Stimulated activated CD4-positive, alpha-beta T cell treated with anti-CD3 and anti-CD28 coated beads, TNF-alpha, amount 100 ng/mL, for 1 hour (primary cell): ENCODE measurements at regions not wholly inside any gene's neighbourhood (a gene's known extent, or its start where the extent isn't known, plus 50 kb on each side); places are given as distances from the start of the nearest gene placed in this dataset.

Source experiments
- DNase-seq, 3 donors: peaks; one replicate each; pipeline ENCODE4 v3.0.0-alpha.2; 2020; ENCODE audit warnings: low read depth in 3 of 3, low spot score in 1 of 3

DNA sequence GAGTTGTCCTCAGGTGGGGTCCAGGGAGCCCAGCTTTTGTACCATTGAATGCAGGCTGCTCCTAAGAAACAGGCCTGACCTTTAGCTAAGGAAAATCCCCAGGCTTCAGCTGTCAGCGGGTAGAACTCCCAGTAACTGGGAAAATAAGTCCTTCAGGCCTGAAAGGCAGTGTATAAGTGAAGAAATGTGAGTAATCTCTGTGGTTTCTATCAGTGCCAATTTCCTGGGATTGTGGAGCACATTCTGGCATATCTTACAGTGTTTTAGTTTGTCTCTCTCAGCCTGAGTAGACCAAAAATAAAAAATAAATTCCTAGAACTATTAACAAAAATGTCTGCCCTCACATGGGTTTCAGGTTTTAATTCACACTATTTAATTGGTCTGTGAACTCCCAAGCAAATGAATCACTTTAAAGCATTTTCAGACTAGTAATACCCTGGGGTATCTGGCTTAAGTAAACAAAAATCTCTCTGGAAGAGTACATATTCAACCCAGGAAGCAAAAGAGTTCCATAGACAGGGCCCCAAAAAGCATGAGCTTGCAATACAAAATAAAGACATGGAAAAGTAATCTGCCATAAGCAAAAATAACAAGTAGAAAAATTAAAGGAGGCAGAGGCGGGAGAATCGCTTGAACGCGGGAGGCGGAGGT, 566.2 kb upstream of the NOX3 start:
- no peak for DNase-seq

DNA sequence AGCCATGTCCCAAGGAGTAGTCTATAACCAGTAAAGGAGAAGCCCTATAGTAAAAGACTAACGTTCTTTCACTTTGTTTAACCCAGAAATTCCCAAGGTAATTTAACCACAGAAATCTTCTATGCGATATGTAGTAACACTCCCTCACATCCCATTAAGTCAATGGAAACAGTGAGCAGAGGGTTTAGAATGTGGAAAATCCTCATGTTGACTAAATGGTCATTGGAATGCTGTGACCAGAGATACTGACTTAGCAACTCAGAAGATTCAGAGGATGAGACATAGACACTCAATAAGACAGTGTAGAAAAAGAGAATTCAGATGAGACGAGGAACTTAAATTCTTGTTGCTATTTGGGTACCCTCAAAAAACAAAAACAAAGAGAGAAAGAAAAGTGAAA, 562.2 kb upstream of the NOX3 start:
- DNase-seq = no peak

DNA sequence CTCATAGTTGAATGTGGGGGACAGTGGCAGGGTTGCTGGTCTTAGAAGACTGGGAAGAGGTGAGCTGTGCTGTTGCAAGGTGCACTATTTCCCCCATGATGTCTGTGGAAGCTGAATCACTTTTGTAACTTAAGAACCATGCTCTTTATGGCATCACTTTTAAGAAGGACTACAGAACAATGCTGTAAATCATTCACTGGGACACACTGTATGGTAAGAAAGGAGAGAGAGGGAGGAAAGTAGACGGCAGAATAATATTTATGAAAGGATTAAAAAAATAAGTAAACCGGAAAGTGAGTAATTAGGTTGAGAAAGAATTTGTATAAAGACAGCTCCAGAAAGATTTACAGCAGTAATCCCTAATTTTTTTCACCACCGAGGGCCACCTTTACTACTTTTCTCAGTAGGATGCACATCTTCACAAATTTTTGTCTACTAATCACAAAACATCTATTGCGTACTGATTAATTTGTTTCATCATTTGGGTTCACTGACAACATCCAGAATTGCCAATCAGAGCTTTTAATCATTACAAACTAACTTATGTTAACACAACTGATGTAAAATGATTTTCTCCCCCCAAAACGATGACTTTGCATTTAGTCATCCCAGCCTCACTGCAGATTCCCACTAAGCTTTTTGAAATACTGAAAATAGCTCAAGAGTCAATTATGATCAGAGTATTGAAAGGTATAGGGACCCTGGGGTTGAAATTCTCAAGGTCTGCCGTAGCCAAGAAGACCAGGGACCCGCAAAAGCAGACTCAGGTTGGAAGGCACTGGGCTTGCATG, 560.7 kb upstream of the NOX3 start:
- DNase-seq = no peak

DNA sequence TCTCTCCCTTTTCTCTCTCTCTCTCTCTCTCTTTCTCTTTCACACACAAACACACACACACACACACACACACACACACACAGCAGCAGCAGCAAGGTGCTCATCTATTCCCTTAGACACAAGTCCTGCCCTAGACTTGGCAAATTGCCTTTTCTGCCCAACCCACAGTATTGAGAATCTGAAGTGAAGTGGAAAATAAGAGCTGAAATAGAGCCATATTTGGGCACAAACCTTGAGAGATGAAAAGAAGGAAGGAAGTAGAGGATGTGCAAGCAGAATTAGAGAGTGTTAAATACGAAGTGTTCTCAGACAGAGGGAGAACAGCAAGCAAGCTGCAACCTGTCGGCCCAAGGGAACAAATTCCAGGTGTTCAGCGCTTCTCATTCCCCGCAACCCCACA, 557.5 kb upstream of the NOX3 start:
- DNase-seq = no peak

DNA sequence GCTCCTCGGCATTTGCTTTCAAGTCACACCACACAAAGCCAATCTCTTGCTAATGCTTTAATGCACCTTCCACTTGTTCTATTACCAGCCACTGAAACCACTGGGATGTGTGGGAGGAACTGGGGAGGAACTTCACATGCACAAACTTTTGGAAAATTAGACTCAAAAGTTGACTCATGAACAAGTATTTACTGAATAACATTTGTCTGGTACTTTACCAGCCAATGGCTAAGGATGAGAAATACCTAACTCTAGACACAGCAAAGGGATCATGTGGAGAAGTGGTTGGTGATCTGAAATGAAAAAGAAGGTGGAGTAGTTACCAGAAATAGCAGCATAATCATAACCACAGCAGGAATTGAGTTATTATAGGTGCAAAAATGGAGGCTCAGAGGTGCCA, 554.0 kb upstream of the NOX3 start:
- no peak for DNase-seq

DNA sequence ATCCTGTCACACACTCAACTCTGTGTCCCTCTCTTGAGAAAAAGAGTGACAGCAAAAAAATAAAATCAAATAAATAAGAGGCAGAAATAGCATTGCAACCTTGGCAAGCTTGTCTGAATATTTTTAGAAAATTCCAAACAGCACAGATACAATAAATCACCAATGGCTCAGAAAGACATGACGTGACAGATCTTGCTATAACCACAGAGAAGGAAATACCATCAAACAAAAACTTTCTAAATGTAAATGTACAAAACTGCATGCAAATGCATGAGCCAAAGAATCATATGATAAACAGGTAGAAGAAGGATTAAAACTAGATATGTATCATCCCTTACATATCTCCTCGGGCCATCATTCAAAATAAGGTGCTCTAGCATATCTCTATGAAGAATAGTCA, 549.2 kb upstream of the NOX3 start:
- no peak for DNase-seq

DNA sequence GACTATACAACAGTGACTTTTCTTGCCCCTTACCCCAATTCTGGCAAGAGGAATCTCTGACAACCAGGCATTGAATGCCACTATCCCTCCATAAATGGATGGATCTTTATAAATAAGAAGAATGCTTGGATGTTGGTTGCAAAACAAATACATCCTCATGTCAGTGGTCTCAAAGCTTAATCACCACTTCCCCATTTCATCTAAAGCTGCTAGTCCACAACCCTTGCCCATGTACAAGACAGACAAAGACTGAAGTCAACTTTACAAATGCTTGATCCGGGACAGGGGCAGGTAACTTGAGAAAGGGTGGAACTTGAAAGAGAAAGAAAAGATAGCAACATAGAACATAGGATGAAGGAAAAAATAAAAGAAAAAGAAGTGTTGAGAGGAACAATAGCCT, 540.5 kb upstream of the NOX3 start:
- DNase-seq = no peak

DNA sequence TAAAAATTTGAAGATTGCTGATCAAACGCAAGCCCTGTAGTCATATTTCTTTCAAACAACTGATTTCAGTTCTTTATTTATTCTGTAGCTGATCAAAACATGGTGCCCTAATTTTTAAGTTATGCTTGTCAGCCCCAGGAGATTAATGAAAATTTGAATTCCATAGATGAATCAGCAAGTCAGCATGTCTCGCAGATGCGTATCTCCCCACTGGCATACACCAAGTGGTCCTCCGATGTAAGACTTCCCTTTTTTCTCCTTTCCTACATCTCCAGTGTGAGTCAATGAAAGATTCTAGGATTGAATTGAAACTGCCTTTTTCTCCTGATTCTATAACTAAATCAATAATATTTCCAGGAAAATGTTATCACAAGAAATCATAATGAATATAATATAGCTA, 539.6 kb upstream of the NOX3 start:
- no peak for DNase-seq

DNA sequence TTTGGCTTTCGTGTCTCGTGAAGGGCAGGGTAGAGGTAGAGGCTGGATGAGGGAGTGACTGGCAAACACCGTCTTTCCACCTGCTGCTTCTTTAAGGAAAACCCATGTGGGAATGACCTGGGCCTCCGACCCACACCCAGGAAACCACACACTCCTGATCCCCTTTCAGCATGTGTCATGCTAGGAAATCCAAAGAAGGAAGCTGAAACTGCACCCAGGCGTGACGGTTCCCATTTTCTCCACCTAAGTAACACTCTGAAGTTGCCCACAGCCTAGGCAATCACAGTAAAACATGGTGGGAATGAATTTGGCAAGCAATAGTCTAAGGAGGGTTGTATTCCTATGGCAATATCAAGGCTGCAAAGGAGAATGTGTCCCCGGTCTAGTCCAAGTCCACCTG, 538.4 kb upstream of the NOX3 start:
- DNase-seq = no peak

DNA sequence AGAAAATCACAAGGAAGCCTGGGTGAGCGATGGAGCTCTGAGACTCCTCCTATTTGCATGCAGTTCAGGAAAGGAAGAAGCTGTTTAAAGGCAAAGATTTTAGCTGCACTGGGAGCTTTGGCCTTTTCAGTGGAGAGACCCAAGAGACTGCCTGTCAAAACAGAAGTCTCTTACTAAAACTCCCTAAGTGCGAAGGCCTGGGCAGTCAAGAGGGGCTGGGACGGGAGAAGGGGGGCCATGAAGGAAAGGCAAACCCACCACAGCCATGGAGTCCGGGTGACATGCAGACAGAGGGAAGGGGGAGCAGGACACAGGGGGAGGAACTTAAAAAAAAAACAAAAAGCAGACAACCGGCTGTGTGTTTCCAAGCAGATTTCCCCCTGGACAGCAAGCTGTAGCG, 537.6 kb upstream of the NOX3 start:
- no peak for DNase-seq

DNA sequence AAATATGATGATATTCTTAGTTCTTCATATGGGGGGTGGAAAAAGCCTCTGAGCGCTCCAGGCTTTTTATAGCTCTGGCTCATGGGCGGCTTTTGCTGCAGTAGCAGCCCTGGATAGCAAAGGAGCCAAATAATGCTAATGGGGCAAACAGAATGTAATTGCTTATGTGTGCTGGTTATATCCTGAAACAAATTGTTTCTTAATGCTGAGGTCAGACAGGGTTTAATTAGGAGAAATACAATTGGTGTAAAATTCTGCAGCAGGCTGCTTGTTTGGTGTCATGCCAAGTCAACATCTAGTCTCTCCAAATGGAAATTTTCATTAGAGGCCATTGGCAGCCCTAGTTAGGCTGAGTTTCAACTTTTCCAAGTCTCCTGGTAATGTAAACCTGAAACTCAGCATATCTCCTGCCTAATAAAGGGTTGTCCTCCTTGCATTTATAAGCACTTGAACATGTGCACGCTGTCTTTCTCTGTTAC, 530.1 kb upstream of the NOX3 start:
- no peak for DNase-seq

DNA sequence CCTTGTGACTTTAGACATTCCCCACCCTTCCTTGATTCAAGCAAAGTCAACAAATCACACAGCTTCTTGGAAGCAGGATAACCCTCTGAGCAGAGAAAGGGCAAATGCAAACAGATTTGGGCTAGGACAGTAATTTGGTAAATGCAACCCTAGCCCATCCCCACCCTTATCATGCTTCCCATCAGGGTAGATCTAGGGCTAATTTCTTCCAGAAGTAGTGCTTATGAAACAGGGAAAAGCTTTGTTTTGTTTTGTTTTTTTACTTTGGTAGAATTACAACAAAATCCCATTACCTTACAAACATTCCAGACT, 525.1 kb upstream of the NOX3 start:
- DNase-seq = no peak

DNA sequence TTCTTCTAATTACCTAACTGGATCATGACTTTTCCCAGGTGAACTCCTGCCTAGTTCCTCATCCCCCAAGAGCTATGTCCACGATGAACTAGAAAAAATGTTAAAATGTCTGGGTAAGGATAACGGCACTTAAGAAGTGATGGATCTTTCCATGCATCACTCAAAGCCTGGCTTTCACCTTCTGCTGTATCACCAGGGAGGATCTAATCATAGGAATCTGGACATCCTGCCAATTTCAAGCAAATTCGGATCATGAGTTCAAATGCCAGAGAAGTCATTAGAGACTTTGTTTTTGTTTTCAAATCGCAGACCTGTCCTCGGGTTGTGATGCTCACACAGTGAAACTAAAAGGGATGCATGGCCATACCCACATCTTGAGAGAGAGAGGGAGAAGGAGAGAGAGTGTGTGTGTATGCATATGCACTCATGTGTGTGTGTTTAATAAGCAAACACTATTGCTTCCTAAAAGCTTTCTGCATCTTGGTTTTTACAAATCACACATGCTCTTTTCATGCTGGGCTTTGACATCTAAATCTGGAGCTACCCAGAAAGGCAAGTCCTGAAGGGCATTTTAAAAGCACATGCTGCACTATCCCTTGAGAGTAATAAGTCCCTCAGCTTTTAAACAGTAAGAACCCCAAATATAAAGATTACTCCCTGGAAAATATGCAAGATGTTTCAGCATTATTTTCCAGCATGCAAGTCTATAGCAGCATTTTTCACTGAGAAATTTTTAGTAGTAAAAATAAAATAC, 524.6 kb upstream of the NOX3 start:
- no peak for DNase-seq

DNA sequence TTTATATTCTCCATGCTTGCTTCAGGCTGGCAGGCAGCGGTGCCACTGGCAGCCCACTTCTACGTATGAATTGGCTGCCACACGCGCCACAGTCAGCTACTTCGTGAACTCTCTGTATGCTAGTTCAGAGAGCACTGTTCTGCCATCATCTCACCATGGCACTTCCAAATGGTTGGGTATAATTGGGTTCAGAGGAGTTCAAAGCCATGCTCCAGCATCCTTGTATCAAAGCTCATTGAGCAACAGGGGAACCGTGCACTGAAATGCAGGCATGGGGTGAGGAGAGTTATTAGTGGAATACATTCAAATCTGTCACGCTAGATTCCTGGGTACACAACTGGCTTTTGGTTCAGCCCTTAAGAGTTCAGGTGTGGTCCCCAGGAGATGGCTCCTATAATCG, 519.9 kb upstream of the NOX3 start:
- no peak for DNase-seq

DNA sequence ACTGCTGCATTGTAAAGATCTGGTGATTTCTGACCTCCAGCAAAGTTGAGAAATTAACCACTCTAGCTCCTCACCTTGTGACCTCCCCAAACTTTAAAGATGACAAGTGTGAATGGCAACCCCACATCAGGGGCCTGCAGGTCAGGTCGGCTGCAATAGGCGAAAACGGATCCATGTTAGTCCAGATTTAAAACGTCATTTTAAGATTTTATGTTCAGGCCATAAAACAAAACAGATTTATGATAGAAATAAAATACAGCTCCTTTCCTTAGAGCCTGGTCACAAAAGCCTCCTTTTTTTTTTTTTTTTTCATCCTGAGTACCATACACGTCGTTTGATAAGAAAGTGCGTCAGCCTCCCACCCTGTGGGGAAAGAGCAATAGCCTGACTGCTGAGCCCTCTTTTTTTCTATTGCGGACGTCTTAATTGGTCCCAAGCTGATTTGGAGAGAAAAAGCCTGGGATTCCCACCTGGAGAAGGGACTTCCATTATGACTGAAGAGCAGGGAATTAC, 519.2 kb upstream of the NOX3 start:
- DNase-seq = no peak

DNA sequence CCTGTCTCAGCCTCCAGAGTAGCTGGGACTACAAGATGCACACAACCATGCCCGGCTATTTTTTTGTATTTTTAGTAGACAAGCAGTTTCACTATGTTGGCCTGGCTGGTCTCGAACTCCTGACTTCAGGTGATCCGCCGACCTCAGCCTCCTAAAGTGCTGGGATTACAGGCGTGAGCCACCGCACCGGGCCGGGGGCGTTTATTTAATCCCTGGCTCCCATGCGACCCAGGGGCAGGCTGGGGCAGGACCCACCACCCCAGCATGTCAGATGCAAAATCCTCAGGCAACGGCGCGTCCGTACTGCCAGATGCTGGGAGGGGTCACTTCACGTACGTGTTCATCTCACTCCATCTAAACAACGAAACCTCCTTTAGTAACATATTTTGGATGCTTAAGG, 518.7 kb upstream of the NOX3 start:
- DNase-seq = no peak

DNA sequence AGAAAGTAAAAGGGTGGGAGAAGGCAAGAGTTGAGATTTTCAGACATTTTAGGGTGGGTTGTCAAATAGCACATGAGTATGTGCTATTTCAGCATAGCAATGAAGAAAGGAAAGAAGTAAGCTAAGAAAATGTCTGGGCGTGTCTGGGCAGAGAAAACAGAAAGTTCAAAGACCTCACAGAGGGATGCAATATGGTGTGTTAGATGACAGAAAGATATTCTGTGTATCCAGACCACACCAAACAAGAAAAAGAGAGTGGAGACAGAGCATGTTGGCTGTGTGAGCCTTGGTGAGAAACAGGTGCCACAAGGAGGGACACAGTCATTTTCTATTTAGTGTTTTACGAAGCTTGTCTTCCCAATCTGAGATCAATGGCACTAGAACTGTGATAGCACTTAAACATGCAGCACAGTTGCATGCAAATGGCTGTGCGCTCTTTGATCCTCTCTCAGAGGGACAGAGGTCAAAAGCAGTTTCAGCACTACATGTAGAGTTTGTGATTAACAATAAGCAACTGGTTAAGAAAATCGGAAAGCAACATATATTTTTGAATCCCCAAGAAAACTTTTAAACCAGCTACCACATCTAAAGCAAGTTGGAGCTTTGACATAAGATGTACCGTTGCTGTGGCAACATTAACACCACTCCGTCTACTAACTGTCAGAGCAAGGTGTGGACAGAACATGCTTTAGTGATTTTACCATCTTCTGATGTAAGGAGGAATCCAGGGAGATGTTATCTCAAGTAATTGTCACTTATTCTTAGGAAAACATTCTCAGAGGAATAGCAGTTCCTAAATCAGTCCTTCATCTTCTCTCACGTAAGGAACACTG, 515.5 kb upstream of the NOX3 start:
- no peak for DNase-seq

DNA sequence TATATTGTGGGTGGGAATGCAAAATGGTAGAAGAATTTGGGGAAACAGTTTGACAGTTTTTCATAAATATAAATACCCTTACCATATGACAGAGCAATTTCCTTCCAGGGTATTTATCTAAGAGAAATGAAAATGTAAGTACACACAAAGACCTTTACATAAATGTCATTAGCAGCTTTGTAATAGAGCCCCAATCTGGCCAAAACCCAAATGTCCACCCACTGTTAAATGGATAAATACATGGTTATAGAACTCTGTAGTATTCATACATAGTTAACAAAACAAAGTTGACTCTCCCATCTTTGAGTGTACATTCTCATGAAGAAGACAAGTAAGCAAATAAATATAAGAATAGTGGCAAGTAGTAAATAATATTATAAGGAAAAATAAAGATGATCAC, 514.8 kb upstream of the NOX3 start:
- no peak for DNase-seq

DNA sequence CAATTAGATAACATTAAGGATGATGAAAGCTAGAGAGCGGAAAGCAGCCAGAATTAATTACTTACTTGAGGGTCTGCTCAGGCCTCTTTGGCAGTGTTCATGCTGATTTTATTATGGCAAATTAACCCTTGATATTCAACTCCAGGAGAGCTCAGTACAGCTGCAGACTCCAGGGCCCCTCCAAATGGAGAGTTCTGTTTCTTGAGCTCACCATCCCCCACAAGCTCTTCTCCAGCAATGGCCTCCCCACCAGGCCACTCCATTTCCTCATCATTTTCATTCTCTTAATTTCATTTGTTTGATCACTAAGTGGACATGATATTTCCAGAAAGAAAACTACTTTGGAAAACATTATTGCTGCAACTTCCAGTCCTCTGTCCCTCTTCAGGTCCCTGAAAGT, 513.3 kb upstream of the NOX3 start:
- no peak for DNase-seq

DNA sequence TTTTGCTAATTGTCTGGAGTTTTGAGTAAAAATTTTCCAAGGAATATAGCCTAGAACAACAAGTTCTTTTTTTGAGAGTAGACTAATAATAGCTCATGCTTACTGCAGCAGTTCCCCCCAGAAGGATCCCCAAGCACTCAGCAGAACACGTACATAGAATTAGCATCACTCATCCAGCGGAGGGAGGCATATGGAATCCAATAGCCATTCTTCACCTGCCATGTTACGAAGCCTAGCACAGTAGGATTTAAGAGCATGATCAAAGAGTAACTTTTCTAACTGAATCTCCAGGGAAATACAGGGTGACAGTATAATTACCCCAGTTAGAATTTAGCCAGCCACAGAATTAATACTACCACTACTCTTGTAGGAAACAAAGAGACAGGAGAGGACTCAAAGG, 511.7 kb upstream of the NOX3 start:
- no peak for DNase-seq

DNA sequence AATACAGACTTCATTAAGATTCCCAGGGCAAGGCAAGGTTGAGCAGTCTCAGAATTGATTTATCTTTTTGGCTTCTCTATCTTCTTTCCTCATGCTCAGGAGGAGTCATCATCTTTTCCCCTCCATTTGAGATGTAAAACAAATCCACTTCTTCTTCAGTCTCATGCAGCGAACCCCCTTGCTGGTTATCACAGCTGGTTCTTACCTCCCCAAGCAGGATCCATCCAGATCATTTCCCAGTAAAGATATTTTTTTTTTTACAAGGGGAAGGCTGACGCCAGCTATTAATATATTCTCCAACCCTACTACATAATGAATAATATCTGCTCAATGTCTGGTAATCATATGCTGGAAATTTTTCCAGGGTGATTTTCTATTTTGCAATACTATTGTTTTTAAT, 508.9 kb upstream of the NOX3 start:
- DNase-seq = no peak
